Psoas muscle (tissue), 7 donors: ENCODE measurements at regions not wholly inside any gene's neighbourhood (a gene's known extent, or its start where the extent isn't known, plus 50 kb on each side); places are given as distances from the start of the nearest gene placed in this dataset.
"Not testable (repeated sequence)": the region's sequence is repeated elsewhere in the genome, so short reads cannot be mapped to it uniquely, and the experiment has no call there.

ENCODE experiments used
- ATAC-seq, 4 donors: fragments of 200-7000 bp; cut with Tn5 transposase; one replicate each; pipeline ENCODE4 v1.9.1; 2020; ENCODE audit warnings: moderate library complexity in 3 of 4, mild to moderate bottlenecking in 2 of 4
- DNase-seq, 2 donors: peaks; one replicate each; pipeline ENCODE4 v3.0.0-alpha.2; 2020
- H3K27ac ChIP-seq: fragments of 200-600 bp; one replicate; pipeline ENCODE4 v1.8.0; 2022
- H3K27me3 ChIP-seq, 3 donors: fragments of 200-600 bp in 1 of 3; one replicate each; pipeline versions ENCODE4 v1.6.1 to v1.8.0; 2013 to 2022; ENCODE audit warnings: low read length in 2 of 3, mild to moderate bottlenecking in 2 of 3, moderate library complexity in 1 of 3; ENCODE audit not compliant: insufficient read depth in 3 of 3
- H3K36me3 ChIP-seq, 2 donors: fragments of 200-600 bp in 1 of 2; one replicate each; pipeline versions ENCODE4 v1.6.1 to v1.8.0; 2013 to 2022; ENCODE audit warnings: low read depth in 1 of 2, mild to moderate bottlenecking in 1 of 2, moderate library complexity in 1 of 2; ENCODE audit not compliant: insufficient read depth in 1 of 2
- H3K4me1 ChIP-seq: fragments of 200-600 bp; one replicate; pipeline ENCODE4 v1.8.0; 2022
- H3K4me3 ChIP-seq: fragments of 200-600 bp; one replicate; pipeline ENCODE4 v1.8.0; 2022; ENCODE audit warnings: mild to moderate bottlenecking
- H3K9me3 ChIP-seq: fragments of 200-600 bp; one replicate; pipeline ENCODE4 v1.8.0; 2022
- CTCF ChIP-seq: fragments of 200-600 bp; IDR thresholded peaks from one replicate; pipeline ENCODE4 v1.8.0; 2022; ENCODE audit warnings: antibody characterized with exemption
- WGBS, 3 donors: extraction: QIAGEN DNeasy Blood & Tissue Kit; methylation state at CpG; one replicate each; pipeline versions ENCODE4 v1.1.6 to v1.1.7; 2013; 5-methylcytosine and 5-hydroxymethylcytosine counted together
- intact Hi-C, 2 donors: fragments of 100-400 bp; cut with DNase I; formaldehyde crosslinking; loops; one replicate each; pipeline versions ENCODE4 v1.11.0 to v1.14.2; 2022
- donor health status: healthy with polysubstance abuse.
- donor health status: DM: no; HTN: no; CAD: no; lungs with moderate emphysema.
- donor health status: Bipolar disorder and iron deficiency.
- donor health status: healthy.
- donor health status: DM: yes; HTN: yes; CAD: no.
- donor health status: DM: no; HTN: no; CAD: no.
- donor health status: DM: yes; HTN: yes; CAD: no.

- Histone ChIP-seq H3K36me3 (no peaks in the 10 kb centered on the region), H3K27me3 (peaks cover 0 to 3% (median 0%) of the 10 kb centered on the region in 3 donors), H3K9me3 (no peaks in the 10 kb centered on the region), H3K4me3 (no peak overlapping the region), H3K27ac (no peak overlapping the region), H3K4me1 (no peaks in the 10 kb centered on the region)
- TF ChIP-seq CTCF, result no peak
- 92 to 100% (median 93%) methylated on average over 2 of the region's 2 CpGs for WGBS, 3 donors
- DNase-seq, result no peak
- intact Hi-C loops, result no loop called here
- ATAC-seq, result no peak
Observed at GRCh38 chr7:67635271-67635670, 638.6 kb downstream of the TYW1 start.

- Histone ChIP-seq H3K27me3 (peaks cover 0 to 3% (median 0%) of the 10 kb centered on the region in 3 donors), H3K4me1 (no peaks in the 10 kb centered on the region), H3K4me3 (no peak overlapping the region), H3K9me3 (no peaks in the 10 kb centered on the region), H3K36me3 (no peaks in the 10 kb centered on the region), H3K27ac (no peak overlapping the region)
- 45 to 56% (median 47%) methylated on average over 6 of the region's 6 CpGs for WGBS, 3 donors
- ATAC-seq, result no peak
- DNase-seq, result no peak
- TF ChIP-seq CTCF, result no peak
- intact Hi-C loops, result no loop called here
Observed at GRCh38 chr7:67636348-67637022, 639.9 kb downstream of the TYW1 start.

GRCh38 chr7:67637023-67637358 is 640.4 kb downstream of the TYW1 start:
- ATAC-seq (no peak), DNase-seq (no peak)
- no peak overlapping the region for H3K27ac ChIP-seq
- intact Hi-C loops, result no loop called here
- no peak for TF ChIP-seq CTCF
- H3K4me1 ChIP-seq, result no peaks in the 10 kb centered on the region
- 31 to 40% (median 39%) methylated on average over 2 of the region's 2 CpGs for WGBS, 3 donors
- H3K9me3 ChIP-seq, result no peaks in the 10 kb centered on the region
- no peak overlapping the region for H3K4me3 ChIP-seq
- H3K27me3 ChIP-seq, result peaks cover 0 to 3% (median 0%) of the 10 kb centered on the region in 3 donors
- no peaks in the 10 kb centered on the region for H3K36me3 ChIP-seq

GRCh38 chr7:67642542-67642941 is 645.9 kb downstream of the TYW1 start:
- H3K4me3 ChIP-seq, H3K4me1 ChIP-seq, H3K9me3 ChIP-seq, ATAC-seq, DNase-seq, H3K36me3 ChIP-seq, H3K27me3 ChIP-seq, H3K27ac ChIP-seq, intact Hi-C loops: not testable (repeated sequence)
- 86 to 88% (median 87%) methylated on average over 3 of the region's 3 CpGs for WGBS, 3 donors

- no peaks in the 10 kb centered on the region for H3K36me3 ChIP-seq
- no peak for TF ChIP-seq CTCF
- H3K27me3 ChIP-seq, result no peaks in the 10 kb centered on the region
- ATAC-seq (no peak), DNase-seq (no peak)
- H3K4me3 ChIP-seq, result no peak overlapping the region
- no peaks in the 10 kb centered on the region for H3K9me3 ChIP-seq
- WGBS, 3 donors, result 46 to 65% (median 55%) methylated on average over 3 of the region's 3 CpGs
- H3K4me1 ChIP-seq, result no peaks in the 10 kb centered on the region
- intact Hi-C loops, result no loop called here
- H3K27ac ChIP-seq, result no peak overlapping the region
Observed at GRCh38 chr7:67644151-67644550, 647.5 kb downstream of the TYW1 start.
